HCT116 (cell line): ENCODE measurements at regions not wholly inside any gene's neighbourhood (a gene's known extent, or its start where the extent isn't known, plus 50 kb on each side); places are given as distances from the start of the nearest gene placed in this dataset.

ENCODE experiments used
- EZH2 ChIP-seq: fragments of 200-600 bp; sonication (generic); IDR thresholded peaks from 2 replicates; pipeline ENCODE4 v1.6.1; 2017; ENCODE audit warnings: antibody characterized with exemption, mixed run types
- POLR2AphosphoS5 ChIP-seq: IDR thresholded peaks from 2 replicates; pipeline ENCODE4 v1.6.1; 2011; ENCODE audit warnings: mild to moderate bottlenecking, low read depth, low read length, moderate library complexity
- TF ChIP-seq, protein P1 (sequence below), 3 experiments: fragments of 200-600 bp in 1 of 3; sonication (generic) in 1 of 3; IDR thresholded peaks in 2 of 3; conservative IDR thresholded peaks in 1 of 3; 2 replicates each; pipeline ENCODE4 v1.5.1; 2012 to 2017; ENCODE audit warnings: low read depth in 2 of 3, low read length in 2 of 3, antibody characterized with exemption in 1 of 3, borderline replicate concordance in 1 of 3, control low read depth in 1 of 3, mild to moderate bottlenecking in 1 of 3, mixed read lengths in 1 of 3, mixed run types in 1 of 3, moderate library complexity in 1 of 3; ENCODE audit not compliant: insufficient read depth in 1 of 3
- TF ChIP-seq, protein P2 (sequence below): IDR thresholded peaks from 2 replicates; pipeline ENCODE4 v1.6.1; 2012; ENCODE audit warnings: low read depth

DNA sequence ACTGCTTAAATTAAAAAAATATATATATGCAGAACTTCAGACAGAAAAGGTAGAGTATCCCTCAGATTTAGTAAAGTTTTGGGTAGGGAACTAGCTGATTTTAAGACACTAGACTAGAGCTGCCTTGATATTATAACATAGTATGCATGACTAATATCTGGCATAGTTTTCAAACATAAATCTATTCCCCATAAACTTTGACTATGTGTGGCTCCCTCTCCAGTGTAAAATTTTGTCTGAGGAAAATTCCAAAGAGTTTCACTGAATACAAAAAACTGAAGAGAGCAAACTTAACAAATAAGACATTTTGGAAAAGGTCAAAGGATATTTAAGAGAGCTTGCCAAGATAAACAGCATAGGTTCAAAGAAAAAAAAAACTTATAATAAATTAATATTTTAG lies 66.2 kb upstream of the ZNF462 start:
- TF ChIP-seq EZH2 (no peak), POLR2AphosphoS5 (no peak)
- TF ChIP-seq, protein P1, sequence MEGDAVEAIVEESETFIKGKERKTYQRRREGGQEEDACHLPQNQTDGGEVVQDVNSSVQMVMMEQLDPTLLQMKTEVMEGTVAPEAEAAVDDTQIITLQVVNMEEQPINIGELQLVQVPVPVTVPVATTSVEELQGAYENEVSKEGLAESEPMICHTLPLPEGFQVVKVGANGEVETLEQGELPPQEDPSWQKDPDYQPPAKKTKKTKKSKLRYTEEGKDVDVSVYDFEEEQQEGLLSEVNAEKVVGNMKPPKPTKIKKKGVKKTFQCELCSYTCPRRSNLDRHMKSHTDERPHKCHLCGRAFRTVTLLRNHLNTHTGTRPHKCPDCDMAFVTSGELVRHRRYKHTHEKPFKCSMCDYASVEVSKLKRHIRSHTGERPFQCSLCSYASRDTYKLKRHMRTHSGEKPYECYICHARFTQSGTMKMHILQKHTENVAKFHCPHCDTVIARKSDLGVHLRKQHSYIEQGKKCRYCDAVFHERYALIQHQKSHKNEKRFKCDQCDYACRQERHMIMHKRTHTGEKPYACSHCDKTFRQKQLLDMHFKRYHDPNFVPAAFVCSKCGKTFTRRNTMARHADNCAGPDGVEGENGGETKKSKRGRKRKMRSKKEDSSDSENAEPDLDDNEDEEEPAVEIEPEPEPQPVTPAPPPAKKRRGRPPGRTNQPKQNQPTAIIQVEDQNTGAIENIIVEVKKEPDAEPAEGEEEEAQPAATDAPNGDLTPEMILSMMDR (IDR thresholded peaks at IDR 0.05 in 2 of 3, conservative IDR thresholded peaks at IDR 0.05 in 1 of 3; ENCODE audit: borderline replicate concordance in 1 of 3, insufficient read depth in 1 of 3, low read depth in 2 of 3, low read length in 2 of 3): no peak
- TF ChIP-seq, protein P2, sequence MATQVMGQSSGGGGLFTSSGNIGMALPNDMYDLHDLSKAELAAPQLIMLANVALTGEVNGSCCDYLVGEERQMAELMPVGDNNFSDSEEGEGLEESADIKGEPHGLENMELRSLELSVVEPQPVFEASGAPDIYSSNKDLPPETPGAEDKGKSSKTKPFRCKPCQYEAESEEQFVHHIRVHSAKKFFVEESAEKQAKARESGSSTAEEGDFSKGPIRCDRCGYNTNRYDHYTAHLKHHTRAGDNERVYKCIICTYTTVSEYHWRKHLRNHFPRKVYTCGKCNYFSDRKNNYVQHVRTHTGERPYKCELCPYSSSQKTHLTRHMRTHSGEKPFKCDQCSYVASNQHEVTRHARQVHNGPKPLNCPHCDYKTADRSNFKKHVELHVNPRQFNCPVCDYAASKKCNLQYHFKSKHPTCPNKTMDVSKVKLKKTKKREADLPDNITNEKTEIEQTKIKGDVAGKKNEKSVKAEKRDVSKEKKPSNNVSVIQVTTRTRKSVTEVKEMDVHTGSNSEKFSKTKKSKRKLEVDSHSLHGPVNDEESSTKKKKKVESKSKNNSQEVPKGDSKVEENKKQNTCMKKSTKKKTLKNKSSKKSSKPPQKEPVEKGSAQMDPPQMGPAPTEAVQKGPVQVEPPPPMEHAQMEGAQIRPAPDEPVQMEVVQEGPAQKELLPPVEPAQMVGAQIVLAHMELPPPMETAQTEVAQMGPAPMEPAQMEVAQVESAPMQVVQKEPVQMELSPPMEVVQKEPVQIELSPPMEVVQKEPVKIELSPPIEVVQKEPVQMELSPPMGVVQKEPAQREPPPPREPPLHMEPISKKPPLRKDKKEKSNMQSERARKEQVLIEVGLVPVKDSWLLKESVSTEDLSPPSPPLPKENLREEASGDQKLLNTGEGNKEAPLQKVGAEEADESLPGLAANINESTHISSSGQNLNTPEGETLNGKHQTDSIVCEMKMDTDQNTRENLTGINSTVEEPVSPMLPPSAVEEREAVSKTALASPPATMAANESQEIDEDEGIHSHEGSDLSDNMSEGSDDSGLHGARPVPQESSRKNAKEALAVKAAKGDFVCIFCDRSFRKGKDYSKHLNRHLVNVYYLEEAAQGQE: no peak
